Gastroesophageal sphincter (tissue), 4 donors: ENCODE measurements at regions not wholly inside any gene's neighbourhood (a gene's known extent, or its start where the extent isn't known, plus 50 kb on each side); places are given as distances from the start of the nearest gene placed in this dataset.

Source experiments
- ATAC-seq: fragments of 150-250 bp; one replicate; pipeline ENCODE4 v1.9.1; 2016; ENCODE audit warnings: mild to moderate bottlenecking, moderate library complexity
- H3K27ac ChIP-seq, 4 donors: fragments of 200-600 bp; sonication (generic) in 3 of 4; 1 replicate in 3 of 4; 2 replicates in 1 of 4; pipeline ENCODE4 v1.5.1; 2016 to 2019
- H3K27me3 ChIP-seq: fragments of 200-600 bp; sonication (generic); one replicate; pipeline ENCODE4 v1.5.1; 2019
- H3K36me3 ChIP-seq, 2 donors: fragments of 200-600 bp; sonication (generic); one replicate each; pipeline ENCODE4 v1.5.1; 2019; ENCODE audit warnings: control low read depth in 1 of 2
- H3K4me1 ChIP-seq, 3 donors: fragments of 200-600 bp; sonication (generic); 1 replicate in 2 of 3; 2 replicates in 1 of 3; pipeline ENCODE4 v1.5.1; 2016 to 2019; ENCODE audit warnings: control low read depth in 2 of 3
- H3K4me3 ChIP-seq, 2 donors: fragments of 200-600 bp; sonication (generic); one replicate each; pipeline ENCODE4 v1.5.1; 2019; ENCODE audit warnings: mild to moderate bottlenecking in 1 of 2, moderate library complexity in 1 of 2
- H3K9me3 ChIP-seq, 3 donors: fragments of 200-600 bp; sonication (generic); one replicate each; pipeline ENCODE4 v1.5.1; 2017 to 2019; ENCODE audit warnings: control low read depth in 2 of 3
- CTCF ChIP-seq, 4 experiments: fragments of 200-600 bp in 2 of 4; fragments of 450-650 bp in 2 of 4; sonication (generic) in 1 of 4; IDR thresholded peaks; one replicate each; pipeline ENCODE4 v1.5.1; 2017 to 2019; ENCODE audit warnings: antibody characterized with exemption in 4 of 4, mild to moderate bottlenecking in 2 of 4, moderate library complexity in 2 of 4
- EP300 ChIP-seq: sonication (generic); formaldehyde crosslinking; IDR thresholded peaks from one replicate; pipeline ENCODE4 v1.6.1; 2017; ENCODE audit warnings: antibody characterized with exemption, mild to moderate bottlenecking
- POLR2A ChIP-seq, 2 donors: fragments of 450-650 bp; IDR thresholded peaks; one replicate each; pipeline ENCODE4 v1.6.1; 2017; ENCODE audit warnings: antibody characterized with exemption in 2 of 2, mild to moderate bottlenecking in 2 of 2, moderate library complexity in 1 of 2
- POLR2AphosphoS5 ChIP-seq: sonication (generic); formaldehyde crosslinking; IDR thresholded peaks from one replicate; pipeline ENCODE4 v1.6.1; 2017; ENCODE audit warnings: antibody characterized with exemption
- WGBS, 2 donors: methylation state at CpG; one replicate each; pipeline ENCODE4 v1.1.5; 2018; ENCODE audit warnings: low coverage in 1 of 2; 5-methylcytosine and 5-hydroxymethylcytosine counted together

- Histone ChIP-seq H3K27me3 (peaks cover 17% of the 10 kb centered on the region), H3K9me3 (no peaks in the 10 kb centered on the region), H3K36me3 (no peaks in the 10 kb centered on the region), H3K4me3 (no peak overlapping the region), H3K4me1 (peaks cover 0 to 4% (median 0%) of the 10 kb centered on the region in 3 donors), H3K27ac (no peak overlapping the region)
- TF ChIP-seq POLR2A (IDR thresholded peaks at IDR 0.05) (no peak), CTCF (IDR thresholded peaks at IDR 0.05) (no peak), EP300 (no peak), POLR2AphosphoS5 (no peak)
- peak; percentile 31 for ATAC-seq
- WGBS, 2 donors, result 24 to 25% methylated on average over 7 to 10 of the region's 10 CpGs
These were observed 104.1 kb downstream of the EVX1 start for GRCh38 chr7:27346531-27347275.

- peaks cover 20% of the 10 kb centered on the region for H3K27me3 ChIP-seq
- no peaks in the 10 kb centered on the region for H3K9me3 ChIP-seq
- H3K27ac ChIP-seq, result no peak overlapping the region
- no peak for ATAC-seq
- no peaks in the 10 kb centered on the region for H3K36me3 ChIP-seq
- peaks cover 0 to 4% (median 0%) of the 10 kb centered on the region in 3 donors for H3K4me1 ChIP-seq
- no peak overlapping the region for H3K4me3 ChIP-seq
- WGBS, 2 donors, result 39% methylated on average over 4 of the region's 4 CpGs; no CpG with 5 or more reads in 1 of the 2 donors
- TF ChIP-seq POLR2A (IDR thresholded peaks at IDR 0.05) (no peak), POLR2AphosphoS5 (no peak), EP300 (no peak), CTCF (IDR thresholded peaks at IDR 0.05) (no peak)
These were observed 104.7 kb downstream of the EVX1 start for GRCh38 chr7:27347276-27347640.

GRCh38 chr7:27349621-27350020 lies 107.0 kb downstream of the EVX1 start:
- no peak overlapping the region for H3K4me3 ChIP-seq
- no peak for TF ChIP-seq POLR2A (IDR thresholded peaks at IDR 0.05)
- WGBS, 2 donors, result 93 to 97% methylated on average over 2 of the region's 2 CpGs
- no peak for ATAC-seq
- no peak overlapping the region for H3K27ac ChIP-seq
- H3K27me3 ChIP-seq, result peaks cover 19% of the 10 kb centered on the region
- H3K4me1 ChIP-seq, result peaks cover 0 to 4% (median 0%) of the 10 kb centered on the region in 3 donors
- H3K36me3 ChIP-seq, result no peaks in the 10 kb centered on the region
- no peaks in the 10 kb centered on the region for H3K9me3 ChIP-seq

GRCh38 chr7:27351137-27351536 lies 108.5 kb downstream of the EVX1 start:
- no peaks in the 10 kb centered on the region for H3K36me3 ChIP-seq
- TF ChIP-seq EP300 (no peak), POLR2A (IDR thresholded peaks at IDR 0.05) (no peak), POLR2AphosphoS5 (no peak), CTCF (IDR thresholded peaks at IDR 0.05) (no peak)
- ATAC-seq, result no peak
- 49 to 82% methylated on average over 4 to 5 of the region's 5 CpGs for WGBS, 2 donors
- peaks cover 0 to 4% (median 0%) of the 10 kb centered on the region in 3 donors for H3K4me1 ChIP-seq
- H3K27me3 ChIP-seq, result peaks cover 5% of the 10 kb centered on the region
- H3K27ac ChIP-seq, result no peak overlapping the region
- H3K4me3 ChIP-seq, result no peak overlapping the region
- no peaks in the 10 kb centered on the region for H3K9me3 ChIP-seq

GRCh38 chr7:27351786-27352185 lies 109.2 kb downstream of the EVX1 start:
- ATAC-seq, result no peak
- 34% methylated on average over 5 of the region's 5 CpGs; no CpG with 5 or more reads in 1 of the 2 donors for WGBS, 2 donors

More at GRCh38 chr7:27351786-27352185, 109.2 kb downstream of the EVX1 start:
- TF ChIP-seq POLR2AphosphoS5 (no peak), POLR2A (IDR thresholded peaks at IDR 0.05) (no peak), EP300 (no peak), CTCF (IDR thresholded peaks at IDR 0.05) (no peak)
- no peak overlapping the region for H3K27ac ChIP-seq
- no peaks in the 10 kb centered on the region for H3K4me1 ChIP-seq
- H3K27me3 ChIP-seq, result peaks cover 4% of the 10 kb centered on the region
- no peaks in the 10 kb centered on the region for H3K36me3 ChIP-seq
- H3K4me3 ChIP-seq, result no peak overlapping the region
- no peaks in the 10 kb centered on the region for H3K9me3 ChIP-seq
